ENCODE measurements at regions not wholly inside any gene's neighbourhood (a gene's known extent, or its start where the extent isn't known, plus 50 kb on each side); places are given as distances from the start of the nearest gene placed in this dataset.
"Not testable (repeated sequence)": the region's sequence is repeated elsewhere in the genome, so short reads cannot be mapped to it uniquely, and the experiment has no call there.

GRCh38 chr4:64216741-64217140 lies 192.5 kb downstream of the TECRL start:
- DNase-seq (ENCODE audit: low read depth): no peak

GRCh38 chr4:64205376-64205775 lies 203.9 kb downstream of the TECRL start:
- DNase-seq (ENCODE audit: low read depth): no peak

- no peak for DNase-seq (ENCODE audit: low read depth)
Measured at GRCh38 chr4:64200001-64200555, 209.2 kb downstream of the TECRL start.

GRCh38 chr4:64195582-64195981 lies 213.7 kb downstream of the TECRL start:
- DNase-seq (ENCODE audit: low read depth): no peak

- DNase-seq (ENCODE audit: low read depth): no peak
Measured at GRCh38 chr4:64192731-64193412, 216.4 kb downstream of the TECRL start.

GRCh38 chr4:64174247-64174882 lies 234.9 kb downstream of the TECRL start:
- no peak for DNase-seq (ENCODE audit: low read depth)

- no peak for DNase-seq (ENCODE audit: low read depth)
Measured at GRCh38 chr4:64166365-64166764, 242.9 kb downstream of the TECRL start.

DNA sequence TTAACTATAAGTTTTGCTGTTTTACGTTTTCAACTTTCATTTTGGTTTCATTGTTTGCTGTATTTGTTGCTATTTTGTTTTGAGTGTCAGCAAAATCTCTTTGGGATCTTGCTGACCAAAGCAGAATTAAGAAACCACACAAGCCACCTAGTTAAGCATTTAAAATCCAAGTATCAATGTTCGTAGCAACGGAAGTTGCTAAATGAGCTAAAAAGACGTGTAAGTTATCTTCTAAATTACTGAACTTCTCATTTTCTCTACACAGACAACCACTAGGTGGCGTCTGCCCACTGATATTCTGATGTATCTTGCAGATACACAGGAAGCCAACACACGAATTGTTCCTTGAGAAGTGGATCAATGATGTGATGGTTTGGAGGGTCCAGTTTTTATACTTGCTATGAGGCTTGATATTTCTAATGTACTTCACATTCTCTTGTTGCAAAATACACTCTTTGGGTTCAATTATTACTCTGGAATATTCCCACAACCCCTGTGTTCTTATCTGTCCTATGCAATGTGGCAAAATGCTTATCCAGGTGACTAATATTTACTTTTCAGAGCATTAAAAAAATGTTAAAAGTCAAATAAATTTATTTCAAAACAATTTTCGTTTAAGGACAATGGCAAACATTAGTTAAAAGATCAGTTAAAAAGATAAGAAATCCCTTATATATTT lies 250.5 kb downstream of the TECRL start:
- DNase-seq (ENCODE audit: low read depth): peak; percentile 47

DNA sequence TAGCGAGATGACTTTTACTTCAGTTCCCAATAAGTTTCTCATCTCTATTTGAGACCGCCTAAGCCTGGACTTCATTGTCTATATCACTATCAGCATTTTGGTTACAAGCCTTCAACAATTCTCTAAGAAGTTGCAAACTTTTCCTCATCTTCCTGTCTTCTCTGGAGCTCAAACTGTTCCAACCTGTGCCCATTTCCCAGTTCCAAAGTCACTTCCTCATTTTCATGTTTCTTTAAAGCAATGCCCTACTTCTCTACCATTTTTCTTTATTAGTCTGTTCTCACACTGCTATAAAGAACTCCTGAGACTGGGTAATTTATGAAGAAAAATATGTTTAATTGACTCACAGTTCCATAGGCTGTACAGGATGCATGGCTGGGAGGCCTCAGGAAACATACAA lies 251.9 kb downstream of the TECRL start:
- no peak for DNase-seq (ENCODE audit: low read depth)

GRCh38 chr4:64156253-64156652 lies 253.0 kb downstream of the TECRL start:
- DNase-seq (ENCODE audit: low read depth): no peak

- DNase-seq (ENCODE audit: low read depth): no peak
Measured at GRCh38 chr4:64146030-64146429, 263.2 kb downstream of the TECRL start.

DNA sequence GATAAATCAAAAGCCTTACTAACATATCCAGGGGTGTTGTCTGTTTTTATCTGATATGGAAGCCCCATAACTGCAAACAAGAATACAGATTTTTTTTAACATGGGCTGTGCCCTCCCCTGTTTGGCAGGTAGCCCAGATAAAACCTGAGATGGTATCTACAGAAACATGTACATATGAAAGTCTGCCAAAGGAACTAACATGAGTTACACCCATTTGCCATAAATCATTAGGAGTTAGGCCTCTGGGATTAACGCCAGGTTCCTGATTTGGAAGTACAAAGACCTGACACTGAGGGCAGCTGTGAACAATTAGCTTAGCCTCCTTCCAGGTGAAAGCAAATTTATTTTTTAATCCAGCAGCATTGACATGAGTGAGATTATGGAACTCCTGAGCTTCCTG lies 264.3 kb downstream of the TECRL start:
- DNase-seq (ENCODE audit: low read depth): no peak

DNA sequence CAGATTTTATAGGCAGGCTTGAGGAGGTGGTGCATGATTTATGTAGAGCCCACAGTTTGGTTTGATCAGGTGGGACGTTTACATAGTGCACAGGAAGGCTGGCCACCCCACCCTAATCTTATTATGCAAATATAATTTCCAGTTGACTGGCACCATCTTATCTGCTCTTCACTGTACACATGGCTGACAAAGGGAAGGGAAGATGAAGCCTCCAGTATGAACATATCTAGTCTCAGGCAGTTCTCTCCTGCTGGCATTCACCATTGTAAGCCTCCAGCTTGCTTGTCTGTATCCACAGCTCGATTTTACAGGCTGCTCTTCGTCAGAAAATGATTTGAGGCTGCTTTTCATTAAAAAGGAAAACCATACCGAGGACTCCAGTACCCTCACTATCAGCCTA lies 278.3 kb downstream of the TECRL start:
- no peak for DNase-seq (ENCODE audit: low read depth)

DNA sequence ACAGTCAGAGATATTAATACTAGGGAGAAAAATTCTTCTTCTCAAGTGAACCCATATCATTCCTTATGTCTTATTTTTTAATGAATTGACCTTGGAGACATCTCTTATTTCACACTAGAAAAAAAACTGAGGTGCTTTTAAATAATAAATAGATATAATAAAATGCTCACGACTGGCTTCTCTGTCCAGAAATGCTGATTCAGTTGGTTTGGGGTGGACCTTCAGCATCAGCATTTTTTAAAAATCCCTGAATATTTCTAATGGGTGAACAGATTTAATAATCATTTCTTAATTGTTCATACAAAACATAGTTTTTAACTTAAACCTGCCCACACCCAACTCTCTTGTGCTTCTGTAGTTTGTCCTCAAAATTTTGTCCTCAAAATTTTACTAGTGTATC lies 283.9 kb downstream of the TECRL start:
- no peak for DNase-seq (ENCODE audit: low read depth)

DNA sequence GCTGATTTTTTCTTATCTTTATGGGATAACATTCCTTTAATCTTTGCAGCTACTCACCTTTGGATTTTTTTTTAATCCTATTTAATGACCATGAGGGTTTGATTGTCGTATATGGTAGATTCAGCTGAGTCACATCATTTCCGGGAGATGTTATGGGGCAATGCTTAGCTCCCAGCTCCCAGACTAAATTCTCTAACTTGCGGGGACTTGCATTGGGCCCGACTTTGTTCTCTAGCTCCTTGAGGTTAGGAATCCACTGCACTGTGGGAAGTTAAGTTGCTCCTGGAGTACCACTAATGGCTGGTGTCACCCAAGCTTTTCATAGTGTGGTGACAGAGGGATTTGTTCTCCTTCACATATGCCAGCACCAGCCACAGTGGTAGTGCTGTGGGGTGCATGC lies 287.4 kb downstream of the TECRL start:
- no peak for DNase-seq (ENCODE audit: low read depth)

- no peak for DNase-seq (ENCODE audit: low read depth)
Measured at GRCh38 chr4:64105903-64106302, 303.3 kb downstream of the TECRL start.

DNA sequence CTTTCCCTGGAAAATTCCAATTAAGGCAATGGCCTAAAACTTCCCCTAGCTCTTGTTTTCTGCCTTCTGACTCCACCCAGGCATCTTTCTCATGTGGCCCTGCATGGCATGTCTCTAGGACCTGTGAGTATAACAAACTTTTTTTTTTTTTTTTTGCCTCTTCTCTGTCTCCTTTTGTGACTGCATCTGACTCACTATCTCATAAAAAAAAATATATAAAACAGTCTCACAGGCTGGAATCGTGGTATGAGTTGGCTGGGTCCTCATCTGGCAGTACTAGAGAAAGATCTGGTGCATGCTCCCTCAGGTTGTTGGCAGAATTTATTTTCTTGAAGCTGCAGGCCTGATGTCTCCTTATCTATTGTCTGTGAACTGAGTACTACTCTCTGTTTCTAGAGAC lies 313.9 kb downstream of the TECRL start:
- no peak for DNase-seq (ENCODE audit: low read depth)

GRCh38 chr4:64079316-64079715 lies 329.9 kb downstream of the TECRL start:
- no peak for DNase-seq (ENCODE audit: low read depth)

DNA sequence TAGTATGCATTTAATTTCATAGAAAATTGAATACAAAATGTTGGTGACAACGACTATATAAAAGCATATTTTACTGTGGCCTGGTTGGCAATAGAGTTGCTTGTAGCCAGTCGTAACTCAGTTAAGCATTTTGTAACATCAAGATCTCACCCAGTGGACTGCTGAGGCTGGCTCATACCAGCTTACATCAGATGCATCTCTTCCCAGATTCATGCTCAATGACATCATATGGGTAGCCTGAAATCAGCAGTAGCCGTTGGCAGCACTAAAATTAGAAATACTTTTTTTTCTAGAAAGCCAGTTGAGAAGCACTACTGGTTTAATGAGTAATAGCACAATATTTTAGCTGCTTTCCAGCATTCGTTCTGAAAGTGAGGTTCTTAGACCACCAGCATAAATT lies 341.2 kb downstream of the TECRL start:
- no peak for DNase-seq (ENCODE audit: low read depth)

GRCh38 chr4:64062991-64063390 lies 346.3 kb downstream of the TECRL start:
- no peak for DNase-seq (ENCODE audit: low read depth)

GRCh38 chr4:64037033-64037432 lies 372.2 kb downstream of the TECRL start:
- not testable (repeated sequence) for DNase-seq (ENCODE audit: low read depth)

DNA sequence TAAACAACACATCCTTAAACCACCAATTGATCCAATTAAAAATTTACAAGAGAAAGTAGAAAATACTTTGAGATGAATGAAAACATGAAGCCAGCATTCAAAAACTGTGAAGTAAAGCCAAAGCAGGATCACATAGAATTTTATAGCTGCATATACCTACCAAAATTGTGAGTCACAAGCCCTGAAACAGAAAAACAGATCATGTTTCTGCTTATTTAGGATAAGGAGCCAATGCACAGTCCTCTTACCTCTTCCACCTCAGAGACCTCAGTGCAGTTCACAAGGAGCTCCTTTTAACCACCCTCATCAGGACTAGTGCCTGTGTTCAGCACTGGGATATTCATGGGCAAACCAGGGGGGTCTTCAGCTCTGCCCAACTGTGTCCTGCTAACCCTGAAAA lies 386.7 kb downstream of the TECRL start:
- no peak for DNase-seq (ENCODE audit: low read depth)

- DNase-seq (ENCODE audit: low read depth): no peak
Measured at GRCh38 chr4:64016893-64017292, 392.4 kb downstream of the TECRL start.

All from fibroblast of the conjunctiva (primary cell).